ENCODE measurements at regions not wholly inside any gene's neighbourhood (a gene's known extent, or its start where the extent isn't known, plus 50 kb on each side); places are given as distances from the start of the nearest gene placed in this dataset.
"Not testable (repeated sequence)": the region's sequence is repeated elsewhere in the genome, so short reads cannot be mapped to it uniquely, and the experiment has no call there.

DNA sequence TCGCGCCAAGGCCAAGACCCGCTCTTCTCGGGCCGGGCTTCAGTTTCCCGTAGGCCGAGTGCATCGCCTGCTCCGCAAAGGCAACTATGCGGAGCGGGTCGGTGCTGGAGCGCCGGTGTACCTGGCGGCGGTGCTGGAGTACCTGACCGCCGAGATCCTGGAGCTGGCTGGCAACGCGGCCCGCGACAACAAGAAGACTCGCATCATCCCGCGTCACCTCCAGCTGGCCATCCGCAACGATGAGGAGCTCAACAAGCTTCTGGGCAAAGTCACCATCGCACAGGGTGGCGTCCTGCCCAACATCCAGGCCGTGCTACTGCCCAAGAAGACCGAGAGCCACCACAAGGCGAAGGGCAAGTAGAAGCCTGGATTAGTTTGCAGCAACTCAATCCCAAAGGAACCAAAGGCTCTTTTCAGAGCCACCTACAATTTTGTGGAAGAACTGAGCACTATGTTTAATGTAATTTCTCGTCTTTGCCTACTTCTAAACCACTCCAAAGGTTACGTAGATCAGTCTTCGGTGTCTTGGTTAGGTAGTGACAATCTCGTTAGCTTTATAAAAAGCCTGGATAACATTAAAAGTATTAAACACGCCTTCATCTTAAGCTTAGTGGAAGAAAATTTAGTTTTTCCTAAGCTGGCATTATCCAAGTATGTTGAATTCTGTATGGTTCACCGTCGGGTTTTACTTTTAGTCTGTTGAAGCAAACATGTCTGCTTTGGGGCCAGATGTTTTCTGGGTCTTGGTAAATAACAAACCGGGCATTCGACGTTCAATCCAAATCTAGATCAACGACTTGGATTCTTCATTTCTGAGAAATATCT is 103.7 kb downstream of the OR2B2 start:
- TF ChIP-seq, protein P1, sequence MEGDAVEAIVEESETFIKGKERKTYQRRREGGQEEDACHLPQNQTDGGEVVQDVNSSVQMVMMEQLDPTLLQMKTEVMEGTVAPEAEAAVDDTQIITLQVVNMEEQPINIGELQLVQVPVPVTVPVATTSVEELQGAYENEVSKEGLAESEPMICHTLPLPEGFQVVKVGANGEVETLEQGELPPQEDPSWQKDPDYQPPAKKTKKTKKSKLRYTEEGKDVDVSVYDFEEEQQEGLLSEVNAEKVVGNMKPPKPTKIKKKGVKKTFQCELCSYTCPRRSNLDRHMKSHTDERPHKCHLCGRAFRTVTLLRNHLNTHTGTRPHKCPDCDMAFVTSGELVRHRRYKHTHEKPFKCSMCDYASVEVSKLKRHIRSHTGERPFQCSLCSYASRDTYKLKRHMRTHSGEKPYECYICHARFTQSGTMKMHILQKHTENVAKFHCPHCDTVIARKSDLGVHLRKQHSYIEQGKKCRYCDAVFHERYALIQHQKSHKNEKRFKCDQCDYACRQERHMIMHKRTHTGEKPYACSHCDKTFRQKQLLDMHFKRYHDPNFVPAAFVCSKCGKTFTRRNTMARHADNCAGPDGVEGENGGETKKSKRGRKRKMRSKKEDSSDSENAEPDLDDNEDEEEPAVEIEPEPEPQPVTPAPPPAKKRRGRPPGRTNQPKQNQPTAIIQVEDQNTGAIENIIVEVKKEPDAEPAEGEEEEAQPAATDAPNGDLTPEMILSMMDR (IDR thresholded peaks at IDR 0.05 in 8 of 11, conservative IDR thresholded peaks at IDR 0.05 in 3 of 11): peak in 1 of 11 experiments; percentile 6
- TF ChIP-seq POLR2A (IDR thresholded peaks at IDR 0.05): not testable (repeated sequence)
- TF ChIP-seq POLR2AphosphoS5 (IDR thresholded peaks at IDR 0.05): peak in 2 of 3 donors; percentile 80 to 97
